ENCODE measurements at regions not wholly inside any gene's neighbourhood (a gene's known extent, or its start where the extent isn't known, plus 50 kb on each side); places are given as distances from the start of the nearest gene placed in this dataset.

GRCh38 chr3:180351601-180352000 is 250.4 kb upstream of the TTC14 start (continued):
- TF ChIP-seq, protein P1, sequence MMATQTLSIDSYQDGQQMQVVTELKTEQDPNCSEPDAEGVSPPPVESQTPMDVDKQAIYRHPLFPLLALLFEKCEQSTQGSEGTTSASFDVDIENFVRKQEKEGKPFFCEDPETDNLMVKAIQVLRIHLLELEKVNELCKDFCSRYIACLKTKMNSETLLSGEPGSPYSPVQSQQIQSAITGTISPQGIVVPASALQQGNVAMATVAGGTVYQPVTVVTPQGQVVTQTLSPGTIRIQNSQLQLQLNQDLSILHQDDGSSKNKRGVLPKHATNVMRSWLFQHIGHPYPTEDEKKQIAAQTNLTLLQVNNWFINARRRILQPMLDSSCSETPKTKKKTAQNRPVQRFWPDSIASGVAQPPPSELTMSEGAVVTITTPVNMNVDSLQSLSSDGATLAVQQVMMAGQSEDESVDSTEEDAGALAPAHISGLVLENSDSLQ (IDR thresholded peaks at IDR 0.05): no peak
- TF ChIP-seq FOXJ2 (tag; IDR thresholded peaks at IDR 0.05): no peak
- TF ChIP-seq NELFE (IDR thresholded peaks at IDR 0.05; ENCODE audit: insufficient read depth, insufficient read length): no peak
- no peak for TF ChIP-seq GABPB2 (CRISPR knock-in tag; conservative IDR thresholded peaks at IDR 0.05)

DNA sequence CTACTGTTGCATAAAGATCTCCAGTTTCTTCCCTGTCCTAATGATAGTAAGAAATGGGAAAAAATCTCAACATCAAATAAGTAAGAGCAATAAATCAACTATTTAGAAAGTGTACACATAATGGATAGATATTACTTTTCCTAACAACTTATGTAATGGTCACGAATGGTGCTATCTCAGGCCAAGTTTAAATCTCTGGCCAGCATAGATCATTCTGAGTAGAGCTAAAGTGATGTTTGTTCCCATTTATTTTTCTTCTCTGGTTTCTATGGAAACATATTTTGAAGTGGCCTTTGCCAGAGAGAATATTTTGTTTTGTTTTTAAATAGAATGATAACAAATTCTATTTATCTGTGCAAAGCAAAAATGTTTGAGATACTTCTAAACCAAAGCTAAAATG is 249.7 kb upstream of the TTC14 start:
- 0% methylated on average over 1 of the region's 1 CpG for WGBS (ENCODE audit: insufficient coverage, low coverage, missing lambda C conversion rate)
- in situ Hi-C loops (cut with MboI): no loop called here
- intact Hi-C loops (cut with micrococcal nuclease): no loop called here
- H3K4me2 ChIP-seq (ENCODE audit: insufficient read depth, low read length): no peak overlapping the region
- ChIA-PET CTCF (ENCODE audit: low intra/inter-chr PET ratio) (no interaction called here), POLR2A (no interaction called here)
- H3K27ac ChIP-seq (ENCODE audit: extremely low read depth, low read depth, low read length): no peak overlapping the region
- H3K4me1 ChIP-seq (replicated peaks in 1 of 2; ENCODE audit: control insufficient read depth in 2 of 2, insufficient read depth in 2 of 2, low read length in 2 of 2): no peaks in the 10 kb centered on the region
- no peak overlapping the region for H3K9ac ChIP-seq (ENCODE audit: insufficient read depth in 1 of 2, low read depth in 2 of 2, low read length in 2 of 2)
- FAIRE-seq (no peak), DNase-seq (ENCODE audit: extremely low read depth in 1 of 4, low spot score in 3 of 4) (no peak), ATAC-seq (no peak)
- no peaks in the 10 kb centered on the region for H3K9me3 ChIP-seq (replicated peaks; ENCODE audit: control insufficient read depth, insufficient read depth, low read depth, low read length)
- no peaks in the 10 kb centered on the region for H4K20me1 ChIP-seq (replicated peaks; ENCODE audit: control insufficient read depth, insufficient read depth, low read length)
- H3K79me2 ChIP-seq (ENCODE audit: control insufficient read depth, insufficient read depth, low read length): no peaks in the 10 kb centered on the region
- H3K9me1 ChIP-seq (ENCODE audit: control insufficient read depth, insufficient read depth, low read length): no peaks in the 10 kb centered on the region
- H2AFZ ChIP-seq (ENCODE audit: low read depth, low read length): no peak overlapping the region
- no TSS peak for BruUV-seq (replicated peaks)
- TF ChIP-seq, protein P2, sequence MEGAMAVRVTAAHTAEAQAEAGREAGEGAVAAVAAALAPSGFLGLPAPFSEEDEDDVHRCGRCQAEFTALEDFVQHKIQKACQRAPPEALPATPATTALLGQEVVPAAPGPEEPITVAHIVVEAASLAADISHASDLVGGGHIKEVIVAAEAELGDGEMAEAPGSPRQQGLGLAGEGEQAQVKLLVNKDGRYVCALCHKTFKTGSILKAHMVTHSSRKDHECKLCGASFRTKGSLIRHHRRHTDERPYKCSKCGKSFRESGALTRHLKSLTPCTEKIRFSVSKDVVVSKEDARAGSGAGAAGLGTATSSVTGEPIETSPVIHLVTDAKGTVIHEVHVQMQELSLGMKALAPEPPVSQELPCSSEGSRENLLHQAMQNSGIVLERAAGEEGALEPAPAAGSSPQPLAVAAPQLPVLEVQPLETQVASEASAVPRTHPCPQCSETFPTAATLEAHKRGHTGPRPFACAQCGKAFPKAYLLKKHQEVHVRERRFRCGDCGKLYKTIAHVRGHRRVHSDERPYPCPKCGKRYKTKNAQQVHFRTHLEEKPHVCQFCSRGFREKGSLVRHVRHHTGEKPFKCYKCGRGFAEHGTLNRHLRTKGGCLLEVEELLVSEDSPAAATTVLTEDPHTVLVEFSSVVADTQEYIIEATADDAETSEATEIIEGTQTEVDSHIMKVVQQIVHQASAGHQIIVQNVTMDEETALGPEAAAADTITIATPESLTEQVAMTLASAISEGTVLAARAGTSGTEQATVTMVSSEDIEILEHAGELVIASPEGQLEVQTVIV (CRISPR knock-in tag; IDR thresholded peaks at IDR 0.05; ENCODE audit: borderline replicate concordance): no peak
- TF ChIP-seq, protein P3, sequence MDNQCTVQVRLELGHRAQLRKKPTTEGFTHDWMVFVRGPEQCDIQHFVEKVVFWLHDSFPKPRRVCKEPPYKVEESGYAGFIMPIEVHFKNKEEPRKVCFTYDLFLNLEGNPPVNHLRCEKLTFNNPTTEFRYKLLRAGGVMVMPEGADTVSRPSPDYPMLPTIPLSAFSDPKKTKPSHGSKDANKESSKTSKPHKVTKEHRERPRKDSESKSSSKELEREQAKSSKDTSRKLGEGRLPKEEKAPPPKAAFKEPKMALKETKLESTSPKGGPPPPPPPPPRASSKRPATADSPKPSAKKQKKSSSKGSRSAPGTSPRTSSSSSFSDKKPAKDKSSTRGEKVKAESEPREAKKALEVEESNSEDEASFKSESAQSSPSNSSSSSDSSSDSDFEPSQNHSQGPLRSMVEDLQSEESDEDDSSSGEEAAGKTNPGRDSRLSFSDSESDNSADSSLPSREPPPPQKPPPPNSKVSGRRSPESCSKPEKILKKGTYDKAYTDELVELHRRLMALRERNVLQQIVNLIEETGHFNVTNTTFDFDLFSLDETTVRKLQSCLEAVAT (IDR thresholded peaks at IDR 0.05): no peak
- TF ChIP-seq UBTF (IDR thresholded peaks at IDR 0.05; ENCODE audit: borderline replicate concordance in 1 of 2, low read depth in 2 of 2, low read length in 2 of 2) (no peak), ZNF764 (CRISPR knock-in tag; IDR thresholded peaks at IDR 0.05; ENCODE audit: low read depth) (no peak)
- H3K27me3 ChIP-seq (ENCODE audit: control insufficient read depth in 2 of 2, insufficient read depth in 2 of 2, low read length in 2 of 2): no peaks in the 10 kb centered on the region
- no peak overlapping the region for H3K4me3 ChIP-seq
- no peaks in the 10 kb centered on the region for H3K36me3 ChIP-seq (ENCODE audit: control insufficient read depth, insufficient read depth, low read length)
